ENCODE measurements at regions not wholly inside any gene's neighbourhood (a gene's known extent, or its start where the extent isn't known, plus 50 kb on each side); places are given as distances from the start of the nearest gene placed in this dataset.

- TF ChIP-seq CTCF (IDR thresholded peaks at IDR 0.05) (no peak), POLR2A (IDR thresholded peaks at IDR 0.05) (no peak)
Measured at GRCh38 chr9:120038342-120038741, 541.6 kb downstream of the CDK5RAP2 start.

Data from lower leg skin (tissue), 3 donors.